GM21390 (cell line): ENCODE measurements at regions not wholly inside any gene's neighbourhood (a gene's known extent, or its start where the extent isn't known, plus 50 kb on each side); places are given as distances from the start of the nearest gene placed in this dataset.
"Not testable (repeated sequence)": the region's sequence is repeated elsewhere in the genome, so short reads cannot be mapped to it uniquely, and the experiment has no call there.

ENCODE experiments used
- ATAC-seq: cut with Tn5 transposase; IDR thresholded peaks from one replicate; pipeline ENCODE4 v1.9.1; 2021; ENCODE audit not compliant: unreplicated experiment

DNA sequence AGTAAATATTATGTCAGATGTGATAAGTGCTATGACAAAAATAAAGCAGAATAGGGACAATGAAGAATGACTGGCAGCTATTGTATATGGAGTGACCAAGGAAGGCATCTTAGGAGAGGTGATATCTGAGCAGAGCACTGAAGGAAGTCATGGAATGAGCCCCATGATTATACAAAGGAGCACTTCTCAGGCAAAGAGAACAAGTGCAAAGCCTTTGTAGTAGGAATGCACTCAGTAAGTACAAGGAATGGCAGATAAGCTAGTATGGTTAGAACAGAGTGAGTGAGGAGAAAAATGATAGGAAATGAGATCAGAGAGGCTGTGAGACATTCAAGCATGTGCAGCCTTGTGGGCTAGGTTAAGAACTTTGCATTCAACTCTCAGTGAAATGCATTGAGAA lies 214.8 kb downstream of the LURAP1L start:
- no peak for ATAC-seq

DNA sequence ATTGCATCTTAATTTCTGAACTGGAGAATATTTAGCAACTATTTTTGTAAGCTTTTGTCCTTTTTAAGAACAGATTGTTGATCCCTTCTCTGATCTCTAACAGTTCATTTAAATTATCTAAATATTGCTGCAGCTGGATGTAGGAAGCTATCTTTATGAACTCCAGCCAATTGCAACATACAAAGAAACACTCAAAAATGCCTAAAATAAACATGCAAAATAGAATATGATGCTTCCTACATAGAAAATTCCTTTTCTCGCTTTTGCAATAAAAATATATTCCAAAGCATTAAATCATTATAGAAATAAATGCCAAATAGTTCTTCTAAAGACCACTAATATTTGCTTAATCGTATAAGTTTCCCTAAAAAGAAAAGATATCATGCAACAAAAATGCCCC lies 218.6 kb downstream of the LURAP1L start:
- no peak for ATAC-seq

DNA sequence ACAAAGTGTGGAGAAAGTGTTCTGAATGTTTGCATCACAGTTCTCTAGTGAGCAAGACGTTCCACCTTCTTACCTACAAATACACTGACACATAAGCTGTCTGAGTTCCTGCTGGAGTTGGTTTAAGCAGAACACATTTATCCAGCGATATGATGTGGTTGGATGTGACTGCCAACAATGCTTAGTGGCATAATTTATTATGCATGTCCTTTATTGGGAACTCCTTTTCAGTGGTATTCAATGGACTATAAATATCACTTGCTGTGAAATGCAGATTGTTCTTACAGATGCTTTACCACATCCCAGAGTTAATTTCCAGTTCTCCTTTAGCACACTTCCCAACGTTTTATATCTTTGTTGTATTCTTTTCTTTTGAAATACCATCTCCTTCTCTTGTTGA lies 222.2 kb downstream of the LURAP1L start:
- no peak for ATAC-seq

DNA sequence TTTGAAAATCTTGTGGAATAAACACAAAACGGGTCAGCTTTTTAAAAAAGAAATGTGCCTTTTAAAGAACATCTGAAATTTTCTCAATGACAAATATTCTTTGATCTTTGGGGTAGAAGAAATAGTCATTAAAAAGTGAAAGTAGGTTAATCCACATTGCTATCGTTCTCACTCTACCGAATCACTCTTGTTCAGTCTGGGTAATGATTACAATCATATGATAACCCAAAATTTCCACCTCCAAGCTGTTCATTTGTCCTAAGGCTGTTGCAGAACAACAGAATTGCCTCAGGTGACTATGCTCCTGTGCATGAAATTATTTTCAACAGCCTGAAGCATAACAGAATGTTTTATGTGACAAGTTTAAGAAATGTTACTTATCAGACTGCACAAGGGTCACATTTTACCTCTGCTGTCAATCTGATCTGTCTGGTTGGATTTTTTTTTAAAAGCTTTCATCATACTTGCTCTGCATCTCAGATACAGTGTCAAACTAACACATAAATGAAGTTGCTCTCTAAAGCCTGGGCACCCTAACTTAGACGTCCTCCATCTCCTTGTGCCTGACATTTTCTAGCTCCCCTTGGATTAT lies 227.3 kb downstream of the LURAP1L start:
- no peak for ATAC-seq

GRCh38 chr9:13002740-13003139 lies 227.9 kb downstream of the LURAP1L start:
- no peak for ATAC-seq

DNA sequence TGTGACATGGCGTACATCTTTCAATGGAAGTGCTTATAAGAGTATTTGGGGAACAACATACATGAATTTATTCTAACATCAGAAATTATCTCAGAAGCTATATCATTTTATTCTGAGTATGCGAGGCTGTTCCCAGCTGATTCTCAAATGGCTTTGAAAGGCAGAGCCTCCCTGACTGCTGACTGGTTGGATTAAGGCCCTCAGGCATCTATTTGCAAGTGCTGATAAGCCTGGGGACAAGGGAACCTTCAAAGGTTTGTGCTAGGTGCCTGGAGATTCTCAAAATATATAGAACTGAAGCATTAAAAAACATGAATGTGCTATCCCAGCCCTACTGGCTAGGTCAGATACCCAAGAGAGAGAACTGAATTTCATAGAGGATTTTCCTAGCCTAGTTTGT lies 235.1 kb downstream of the LURAP1L start:
- ATAC-seq: no peak

- no peak for ATAC-seq
Observed at GRCh38 chr9:13013991-13014883, 239.4 kb downstream of the LURAP1L start.

DNA sequence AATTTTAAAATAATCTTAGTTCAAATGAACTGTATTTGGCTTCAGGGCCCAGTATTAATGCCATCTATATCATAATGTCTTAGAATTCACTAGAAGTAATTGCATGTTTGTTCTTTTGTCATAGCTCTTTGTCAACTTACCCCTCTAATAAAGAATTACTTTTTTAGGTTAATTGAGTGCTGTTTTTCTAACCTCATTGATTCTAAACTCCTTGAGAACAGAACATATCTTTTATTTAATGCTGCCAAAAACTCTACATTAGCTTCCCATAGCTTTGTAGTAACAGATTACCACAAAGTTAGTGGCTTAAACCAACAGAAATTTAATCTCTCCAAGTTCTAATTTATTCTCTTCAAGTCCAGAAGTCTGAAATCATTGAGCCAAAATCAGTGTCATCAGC lies 242.4 kb downstream of the LURAP1L start:
- no peak for ATAC-seq

DNA sequence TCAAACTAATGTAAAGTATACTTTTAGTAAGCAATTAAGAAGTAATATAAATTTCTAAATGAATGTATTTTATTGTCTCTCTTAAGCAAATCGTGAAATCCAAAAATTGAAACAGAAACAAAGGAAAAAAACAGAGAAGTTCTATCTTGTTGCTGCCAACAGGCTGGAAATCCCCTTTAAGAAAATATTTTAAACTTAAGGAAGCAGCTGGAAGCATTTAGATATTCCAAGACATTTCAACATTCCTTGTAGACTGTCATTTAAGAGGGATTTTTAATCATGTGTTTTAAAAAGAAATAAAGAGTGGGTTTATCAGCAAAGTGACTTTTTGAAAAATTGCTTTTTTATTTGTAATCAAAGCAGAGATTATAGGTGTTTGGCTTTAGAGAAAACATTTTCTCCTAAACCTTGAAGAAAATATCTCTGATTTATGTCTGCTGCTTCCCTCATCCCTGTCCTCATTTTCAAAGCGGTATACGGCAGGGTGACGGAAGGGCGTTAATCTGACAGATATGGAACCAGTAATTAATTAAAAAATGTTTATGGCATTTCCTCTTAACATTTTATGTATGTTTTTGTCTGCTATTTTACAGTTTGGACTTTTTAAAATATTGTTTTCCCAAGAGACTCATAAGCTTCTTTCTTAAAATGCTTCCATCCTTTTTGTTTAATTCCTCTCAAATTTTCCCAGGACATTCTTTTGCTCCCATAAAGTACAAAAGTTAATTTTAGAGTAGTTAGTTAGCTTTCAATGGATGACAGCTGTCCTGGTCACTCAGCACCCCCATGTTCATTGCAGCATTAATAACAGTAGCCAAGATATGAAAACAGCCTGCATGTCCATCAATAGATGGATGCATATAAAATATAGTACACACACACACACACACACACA lies 245.6 kb downstream of the LURAP1L start:
- ATAC-seq: no peak

- no peak for ATAC-seq
Observed at GRCh38 chr9:13022756-13023155, 247.9 kb downstream of the LURAP1L start.

GRCh38 chr9:13023498-13023897 lies 248.7 kb downstream of the LURAP1L start:
- ATAC-seq: no peak

DNA sequence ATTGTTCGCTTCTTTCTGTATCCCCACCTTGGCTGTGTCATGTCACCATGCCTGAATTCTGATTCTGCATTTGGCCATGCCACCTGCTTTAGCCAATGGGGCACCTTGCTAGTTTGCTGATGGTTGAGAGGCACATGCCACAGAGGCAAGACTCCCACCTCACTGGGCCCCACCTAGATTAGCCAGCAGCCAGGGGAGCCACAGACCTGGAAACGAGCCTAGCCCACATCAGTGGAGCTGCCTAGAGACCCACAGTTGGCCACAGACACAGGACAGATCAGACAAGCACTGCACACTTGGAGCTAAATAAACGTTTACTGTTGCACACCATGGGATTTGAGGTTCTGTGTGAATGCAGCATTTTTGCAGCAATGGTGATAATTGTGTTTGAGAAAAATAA lies 252.1 kb downstream of the LURAP1L start:
- ATAC-seq: no peak

DNA sequence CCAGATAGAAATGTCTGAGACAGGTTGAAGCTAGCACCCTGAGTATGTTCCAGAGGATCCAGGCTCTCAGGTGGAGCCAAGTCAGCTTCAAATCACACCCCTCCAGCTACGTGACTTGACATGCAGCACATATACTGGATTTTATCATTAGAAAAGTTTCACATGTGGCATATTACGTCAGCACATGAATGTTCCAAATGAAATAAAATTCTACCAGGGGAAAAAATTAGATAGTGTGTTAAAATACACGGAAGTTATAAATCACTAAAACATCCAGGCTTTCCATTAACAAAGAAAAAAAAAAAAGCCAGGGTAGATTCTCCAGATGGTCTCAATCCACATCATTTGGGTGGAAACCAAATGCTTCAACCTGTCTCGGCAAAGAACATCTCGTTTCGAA lies 251.6 kb downstream of the MPDZ start:
- no peak for ATAC-seq

GRCh38 chr9:13032585-13032984 lies 246.9 kb downstream of the MPDZ start:
- ATAC-seq: no peak

DNA sequence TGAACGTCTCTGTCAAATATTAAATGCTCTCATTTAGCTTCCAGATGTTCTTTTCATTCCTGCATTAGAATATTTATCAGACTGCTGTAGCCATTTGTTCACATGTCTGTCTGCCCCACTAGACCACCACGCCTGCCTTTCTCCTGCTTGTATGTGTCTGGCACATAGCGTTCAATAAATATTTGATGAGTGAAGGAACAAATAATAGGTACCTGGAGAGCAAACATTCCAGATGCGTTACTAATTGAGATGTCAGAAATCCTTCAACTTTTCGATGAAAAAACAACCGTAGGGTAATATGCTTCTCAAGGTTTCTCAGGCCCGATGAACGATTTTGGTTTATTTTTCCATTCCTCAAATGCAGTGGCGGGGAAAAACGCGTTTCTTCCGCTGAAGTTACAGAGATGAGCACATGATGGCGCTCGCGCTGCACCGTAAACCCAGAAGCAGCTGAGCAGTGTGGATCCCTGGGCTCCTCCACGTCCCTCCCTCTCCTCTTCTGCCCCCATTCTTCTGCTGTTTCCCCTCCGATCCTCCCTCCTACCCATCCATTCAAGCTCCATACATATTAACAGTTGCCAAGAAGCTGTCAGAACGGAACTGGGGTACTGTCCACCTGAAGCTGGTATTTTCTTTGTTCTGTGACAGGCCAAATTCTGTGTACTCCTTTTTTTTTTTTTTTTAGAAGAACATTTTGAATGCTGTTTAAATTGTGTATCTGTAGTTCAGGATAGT lies 245.4 kb downstream of the MPDZ start:
- ATAC-seq: peak; percentile 70

DNA sequence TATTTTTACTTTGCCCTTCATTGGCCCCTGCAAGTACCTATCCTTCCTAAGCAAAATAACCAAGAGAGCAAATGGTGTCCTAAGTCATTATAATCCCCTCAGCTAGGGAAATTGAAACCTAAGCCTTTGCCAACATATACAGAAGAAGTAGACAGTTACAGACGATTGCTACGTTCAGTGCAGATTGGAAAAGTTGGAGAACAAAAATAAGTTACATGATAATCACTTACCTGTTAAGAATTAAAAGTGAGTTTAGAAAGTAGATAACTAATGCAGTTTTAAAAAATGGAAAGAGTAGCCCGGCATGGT lies 244.8 kb downstream of the MPDZ start:
- ATAC-seq: no peak

DNA sequence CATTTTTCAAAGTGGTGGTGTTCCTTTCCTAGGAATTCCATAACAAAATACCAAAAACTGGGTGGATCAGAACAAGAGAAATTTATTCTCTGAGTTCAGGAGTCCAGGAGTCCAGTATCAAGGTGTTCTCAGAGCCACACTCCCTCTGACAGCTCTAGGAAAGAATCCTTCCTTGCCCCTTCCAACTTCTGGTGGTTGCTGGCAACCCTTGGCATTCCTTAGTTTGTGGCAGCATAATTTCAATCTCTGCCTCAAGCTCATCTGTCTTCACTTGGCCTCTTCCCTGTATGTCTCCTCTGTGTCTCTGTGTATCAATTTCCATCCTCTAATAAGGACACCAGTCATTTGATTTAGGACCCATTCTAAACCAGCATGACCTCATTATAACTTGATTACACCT lies 243.7 kb downstream of the MPDZ start:
- no peak for ATAC-seq

- ATAC-seq: not testable (repeated sequence)
Observed at GRCh38 chr9:13037808-13038207, 241.7 kb downstream of the MPDZ start.

DNA sequence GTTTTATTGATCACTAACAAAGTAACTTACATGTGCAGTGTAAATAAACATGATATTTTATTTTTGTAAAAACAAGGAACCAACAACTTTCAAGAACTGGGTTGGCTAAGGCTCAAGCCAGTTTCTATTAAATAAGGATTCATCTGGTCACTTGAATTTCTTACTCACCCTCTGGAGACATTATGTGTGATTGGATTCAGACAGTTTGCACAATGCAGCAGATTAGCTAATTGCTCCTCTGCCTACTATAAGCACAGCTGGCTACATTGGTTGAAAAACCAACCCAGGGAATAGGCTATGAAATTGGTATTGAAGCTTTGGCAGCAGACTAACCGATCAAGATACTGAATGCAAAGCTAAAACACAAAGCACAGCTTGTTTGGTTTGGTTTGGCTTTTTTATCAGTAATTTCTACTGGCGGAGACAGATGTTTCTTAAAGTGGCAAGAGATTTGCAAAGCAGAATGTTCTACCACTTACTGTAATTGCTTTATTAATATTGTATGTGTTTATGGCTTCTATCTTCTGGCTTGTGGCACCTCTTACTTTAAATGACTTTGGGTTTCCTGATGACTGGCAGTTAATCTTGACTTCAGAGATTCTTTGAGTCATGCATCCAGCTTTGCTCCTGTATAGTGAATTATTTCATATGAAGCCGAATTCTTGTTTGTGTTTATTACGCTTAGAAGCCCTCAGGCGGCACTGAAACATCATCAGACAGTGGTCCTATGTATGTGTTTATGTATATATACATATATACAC lies 231.5 kb downstream of the MPDZ start:
- no peak for ATAC-seq

DNA sequence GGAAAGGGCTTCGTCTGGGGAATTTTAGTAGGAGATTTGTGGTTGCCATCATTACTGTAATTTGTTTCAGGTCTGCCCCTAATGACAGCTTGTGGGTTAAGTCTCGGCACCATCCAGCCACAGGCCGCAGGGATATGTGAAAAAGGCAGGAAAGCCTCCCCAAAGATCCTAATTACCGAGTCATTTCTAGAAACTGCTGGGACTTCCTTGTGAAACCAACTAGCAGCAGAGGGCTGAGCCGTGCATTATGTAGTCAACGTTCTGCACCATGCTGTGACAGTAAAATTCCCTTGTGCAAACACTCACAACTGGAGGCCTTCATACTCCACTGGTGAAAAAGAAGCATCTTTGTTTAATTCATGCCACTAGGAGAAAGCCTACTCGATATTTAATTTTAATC lies 230.3 kb downstream of the MPDZ start:
- ATAC-seq: no peak
